ENCODE measurements at regions not wholly inside any gene's neighbourhood (a gene's known extent, or its start where the extent isn't known, plus 50 kb on each side); places are given as distances from the start of the nearest gene placed in this dataset.

DNA sequence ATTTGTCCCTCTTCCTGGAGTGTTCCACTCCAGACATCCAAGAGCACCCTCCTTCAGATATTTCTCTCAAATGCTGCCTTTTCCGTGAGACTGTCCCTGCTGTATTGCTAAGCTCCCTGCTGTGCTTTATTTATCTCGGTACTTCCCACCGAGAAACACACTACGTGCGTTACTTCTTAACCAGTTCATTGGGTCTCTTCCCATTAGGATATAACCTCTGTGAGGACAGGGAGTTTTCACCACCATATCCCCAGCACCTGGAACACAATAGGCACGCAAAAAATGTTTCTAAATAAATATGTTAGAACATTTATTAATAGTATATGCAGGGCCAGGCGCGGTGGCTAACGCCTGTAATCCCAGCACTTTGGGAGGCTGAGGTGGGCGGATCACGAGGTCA is 308.7 kb upstream of the IL12A start:
- TF ChIP-seq, protein P1, sequence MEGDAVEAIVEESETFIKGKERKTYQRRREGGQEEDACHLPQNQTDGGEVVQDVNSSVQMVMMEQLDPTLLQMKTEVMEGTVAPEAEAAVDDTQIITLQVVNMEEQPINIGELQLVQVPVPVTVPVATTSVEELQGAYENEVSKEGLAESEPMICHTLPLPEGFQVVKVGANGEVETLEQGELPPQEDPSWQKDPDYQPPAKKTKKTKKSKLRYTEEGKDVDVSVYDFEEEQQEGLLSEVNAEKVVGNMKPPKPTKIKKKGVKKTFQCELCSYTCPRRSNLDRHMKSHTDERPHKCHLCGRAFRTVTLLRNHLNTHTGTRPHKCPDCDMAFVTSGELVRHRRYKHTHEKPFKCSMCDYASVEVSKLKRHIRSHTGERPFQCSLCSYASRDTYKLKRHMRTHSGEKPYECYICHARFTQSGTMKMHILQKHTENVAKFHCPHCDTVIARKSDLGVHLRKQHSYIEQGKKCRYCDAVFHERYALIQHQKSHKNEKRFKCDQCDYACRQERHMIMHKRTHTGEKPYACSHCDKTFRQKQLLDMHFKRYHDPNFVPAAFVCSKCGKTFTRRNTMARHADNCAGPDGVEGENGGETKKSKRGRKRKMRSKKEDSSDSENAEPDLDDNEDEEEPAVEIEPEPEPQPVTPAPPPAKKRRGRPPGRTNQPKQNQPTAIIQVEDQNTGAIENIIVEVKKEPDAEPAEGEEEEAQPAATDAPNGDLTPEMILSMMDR (IDR thresholded peaks at IDR 0.05): no peak
- no peak for TF ChIP-seq POLR2A (IDR thresholded peaks at IDR 0.05)

Data from adrenal gland (tissue), 5 donors.